IMR-90 (cell line): ENCODE measurements at regions not wholly inside any gene's neighbourhood (a gene's known extent, or its start where the extent isn't known, plus 50 kb on each side); places are given as distances from the start of the nearest gene placed in this dataset.

Experiments
- ATAC-seq: fragments of 200-7000 bp; cut with Tn5 transposase; 2 replicates; pipeline ENCODE4 v1.9.1; 2020; ENCODE audit warnings: low read depth, mild to moderate bottlenecking, moderate library complexity
- BruUV-seq: library from RNA; stranded (reverse); fragments of 400-500 nt; replicated peaks from 2 replicates; lab custom pipeline; 2021; lab: Mats Ljungman, UMichigan
- CTCF ChIA-PET: fragments of 300-600 bp; formaldehyde crosslinking; extraction: SDS; loops from one replicate; lab custom pipeline; 2021; ENCODE audit warnings: antibody characterized with exemption; lab: Yijun Ruan, JAX
- POLR2A ChIA-PET: fragments of 300-600 bp; sonication (Branson Sonifier 250); formaldehyde crosslinking; loops from one replicate; lab custom pipeline; 2022; ENCODE audit warnings: antibody characterized with exemption; ENCODE audit not compliant: unreplicated experiment; lab: Charles Lee
- DNase-seq: peaks from one replicate; pipeline ENCODE4 v3.0.0; 2013
- H2AFZ ChIP-seq: replicated peaks from 2 replicates; pipeline ENCODE3; 2013; ENCODE audit warnings: low read length, mild to moderate bottlenecking; ENCODE audit not compliant: poor library complexity
- H2AK5ac ChIP-seq: 2 replicates; pipeline ENCODE4 v1.6.1; 2013; ENCODE audit warnings: low read depth, low read length, inconsistent platforms
- H2AK9ac ChIP-seq: replicated peaks from 2 replicates; pipeline ENCODE3; 2013; ENCODE audit warnings: mild to moderate bottlenecking, low read depth, low read length, moderate library complexity; ENCODE audit not compliant: poor library complexity
- H2BK120ac ChIP-seq: 2 replicates; pipeline ENCODE4 v1.6.1; 2013; ENCODE audit warnings: low read depth, low read length, inconsistent platforms
- H2BK15ac ChIP-seq: 3 replicates; pipeline ENCODE4 v1.6.1; 2013; ENCODE audit warnings: low read depth, low read length, inconsistent platforms
- H2BK20ac ChIP-seq: 2 replicates; pipeline ENCODE4 v1.6.1; 2013; ENCODE audit warnings: low read depth, mild to moderate bottlenecking, inconsistent platforms, low read length, moderate library complexity
- H2BK5ac ChIP-seq: 2 replicates; pipeline ENCODE4 v1.6.1; 2013; ENCODE audit warnings: mild to moderate bottlenecking, low read depth, low read length, inconsistent platforms; ENCODE audit not compliant: poor library complexity, severe bottlenecking
- H3K14ac ChIP-seq: replicated peaks from 2 replicates; pipeline ENCODE4 v1.6.1; 2013; ENCODE audit warnings: low read depth, low read length, inconsistent platforms
- H3K18ac ChIP-seq: 2 replicates; pipeline ENCODE4 v1.6.1; 2013; ENCODE audit warnings: low read depth, low read length, control low read depth
- H3K23ac ChIP-seq: 2 replicates; pipeline ENCODE4 v1.6.1; 2013; ENCODE audit warnings: low read depth, low read length, inconsistent platforms
- H3K27ac ChIP-seq: 2 replicates; pipeline ENCODE4 v1.5.1; 2013; ENCODE audit warnings: mild to moderate bottlenecking, control low read depth, low read length; ENCODE audit not compliant: insufficient read depth
- H3K27me3 ChIP-seq: 2 replicates; pipeline ENCODE4 v1.6.1; 2013; ENCODE audit warnings: low read length; ENCODE audit not compliant: control insufficient read depth, insufficient read depth
- H3K36me3 ChIP-seq: 2 replicates; pipeline ENCODE4 v1.6.1; 2013; ENCODE audit warnings: low read length, mixed read lengths; ENCODE audit not compliant: control insufficient read depth, insufficient read depth
- H3K4ac ChIP-seq: 2 replicates; pipeline ENCODE4 v1.6.1; 2013; ENCODE audit warnings: low read depth, low read length, inconsistent platforms
- H3K4me1 ChIP-seq: 2 replicates; pipeline ENCODE4 v1.6.1; 2013; ENCODE audit warnings: low read length, mixed read lengths; ENCODE audit not compliant: control insufficient read depth, insufficient read depth
- H3K4me2 ChIP-seq: 2 replicates; pipeline ENCODE4 v1.6.1; 2013; ENCODE audit warnings: low read depth, mild to moderate bottlenecking, control low read depth, low read length, moderate library complexity
- H3K4me3 ChIP-seq: 2 replicates; pipeline ENCODE4 v1.5.1; 2013; ENCODE audit warnings: low read depth, mild to moderate bottlenecking, control low read depth, low read length, moderate library complexity; ENCODE audit not compliant: insufficient read depth
- H3K56ac ChIP-seq: 2 replicates; pipeline ENCODE4 v1.6.1; 2013; ENCODE audit warnings: low read length, inconsistent platforms; ENCODE audit not compliant: insufficient read depth; ENCODE audit errors: extremely low read depth
- H3K79me1 ChIP-seq, 2 experiments: 2 replicates each; pipeline ENCODE4 v1.6.1; 2013; ENCODE audit warnings: low read length in 2 of 2, inconsistent platforms in 1 of 2, low read depth in 1 of 2
- H3K9ac ChIP-seq: 2 replicates; pipeline ENCODE4 v1.6.1; 2013; ENCODE audit warnings: low read depth, low read length, control low read depth
- H3K9me1 ChIP-seq: 2 replicates; pipeline ENCODE4 v1.6.1; 2013; ENCODE audit warnings: low read length, inconsistent platforms; ENCODE audit not compliant: insufficient read depth
- H3K9me3 ChIP-seq: 2 replicates; pipeline ENCODE4 v1.6.1; 2013; ENCODE audit warnings: low read length; ENCODE audit not compliant: control insufficient read depth, insufficient read depth
- H4K20me1 ChIP-seq: 2 replicates; pipeline ENCODE4 v1.6.1; 2013; ENCODE audit warnings: low read length, inconsistent platforms; ENCODE audit not compliant: insufficient read depth
- H4K5ac ChIP-seq: 2 replicates; pipeline ENCODE4 v1.6.1; 2013; ENCODE audit warnings: mild to moderate bottlenecking, low read depth, low read length, control low read depth
- H4K8ac ChIP-seq, 2 experiments: 2 replicates each; pipeline ENCODE4 v1.6.1; 2013; ENCODE audit warnings: low read depth in 2 of 2, low read length in 2 of 2, control low read depth in 1 of 2, inconsistent platforms in 1 of 2
- H4K91ac ChIP-seq: 2 replicates; pipeline ENCODE4 v1.6.1; 2013; ENCODE audit warnings: low read depth, low read length, inconsistent platforms; ENCODE audit not compliant: insufficient read depth
- BHLHE40 ChIP-seq: fragments of 150-350 bp; IDR thresholded peaks from 2 replicates; pipeline ENCODE4 v1.6.1; 2016; ENCODE audit warnings: mild to moderate bottlenecking, low read depth, low read length
- CEBPB ChIP-seq: IDR thresholded peaks from 2 replicates; pipeline ENCODE4 v1.6.1; 2012; ENCODE audit warnings: low read depth, low read length, improper control_type of control experiment
- CHD1 ChIP-seq: IDR thresholded peaks from 2 replicates; pipeline ENCODE4 v1.6.1; 2012; ENCODE audit warnings: low read depth, low read length, improper control_type of control experiment
- FOS ChIP-seq: fragments of 150-350 bp; IDR thresholded peaks from 2 replicates; pipeline ENCODE4 v1.6.1; 2016; ENCODE audit warnings: low read depth, low read length
- MAFK ChIP-seq: IDR thresholded peaks from 2 replicates; pipeline ENCODE4 v1.6.1; 2012; ENCODE audit warnings: low read depth, low read length, improper control_type of control experiment
- MAZ ChIP-seq: IDR thresholded peaks from 2 replicates; pipeline ENCODE4 v1.6.1; 2012; ENCODE audit warnings: low read depth, mild to moderate bottlenecking, low read length, improper control_type of control experiment, moderate library complexity, borderline replicate concordance
- MXI1 ChIP-seq: IDR thresholded peaks from 2 replicates; pipeline ENCODE4 v1.6.1; 2012; ENCODE audit warnings: low read depth, mild to moderate bottlenecking, low read length, moderate library complexity, borderline replicate concordance
- NFE2L2 ChIP-seq: fragments of 150-350 bp; IDR thresholded peaks from 2 replicates; pipeline ENCODE4 v1.6.1; 2016; ENCODE audit warnings: low read depth, mild to moderate bottlenecking, low read length
- POLR2A ChIP-seq: IDR thresholded peaks from 2 replicates; pipeline ENCODE4 v1.6.1; 2012; ENCODE audit warnings: mild to moderate bottlenecking, low read depth, low read length
- RAD21 ChIP-seq: IDR thresholded peaks from 2 replicates; pipeline ENCODE4 v1.6.1; 2012; ENCODE audit warnings: low read length, improper control_type of control experiment
- RCOR1 ChIP-seq: IDR thresholded peaks from 2 replicates; pipeline ENCODE4 v1.6.1; 2012; ENCODE audit warnings: mild to moderate bottlenecking, low read length, improper control_type of control experiment; ENCODE audit not compliant: insufficient replicate concordance
- SMC3 ChIP-seq: fragments of 150-350 bp; IDR thresholded peaks from 2 replicates; pipeline ENCODE4 v1.6.1; 2016; ENCODE audit warnings: low read depth, mild to moderate bottlenecking, antibody characterized with exemption, low read length, moderate library complexity
- USF2 ChIP-seq: fragments of 150-350 bp; IDR thresholded peaks from 2 replicates; pipeline ENCODE4 v1.6.1; 2017; ENCODE audit warnings: mild to moderate bottlenecking, antibody characterized with exemption, low read length, low read depth
- WGBS, 2 experiments: methylation state at CpG; one replicate each; pipeline versions ENCODE4 v1.1.5 to v1.1.7; 2013; ENCODE audit warnings: missing lambda C conversion rate in 2 of 2; ENCODE audit not compliant: insufficient read length in 1 of 2; ENCODE audit errors: extremely low coverage in 2 of 2; 5-methylcytosine and 5-hydroxymethylcytosine counted together
- dilution Hi-C: fragments of 300-500 bp; cut with HindIII; formaldehyde crosslinking; loops from one replicate; pipeline ENCODE4 v1.14.3; 2018; ENCODE audit warnings: low sequenced_read_pairs; ENCODE audit not compliant: unreplicated experiment
- in situ Hi-C: fragments of 300-500 bp; cut with MboI; formaldehyde crosslinking; loops from 3 replicates; pipeline ENCODE4 v1.14.3; 2019; ENCODE audit warnings: low sequenced_read_pairs, inconsistent platforms, mixed read lengths
- intact Hi-C: fragments of 100-400 bp; cut with micrococcal nuclease; formaldehyde crosslinking; loops from 2 replicates; pipeline ENCODE4 v1.10.0; 2022
- TF ChIP-seq, protein P1 (sequence below): conservative IDR thresholded peaks from 2 replicates; pipeline ENCODE4 v1.5.1; 2012; ENCODE audit warnings: mild to moderate bottlenecking, low read depth, low read length, improper control_type of control experiment
- TF ChIP-seq, protein P2 (sequence below): fragments of 150-350 bp; IDR thresholded peaks from 2 replicates; pipeline ENCODE4 v1.6.1; 2016; ENCODE audit warnings: low read depth, mild to moderate bottlenecking, low read length, moderate library complexity, borderline replicate concordance

GRCh38 chr18:30486856-30487255 lies 555.7 kb downstream of the DSC3 start:
- no peak overlapping the region for H3K56ac ChIP-seq
- no peaks in the 10 kb centered on the region for H3K79me1 ChIP-seq
- no peak overlapping the region for H3K14ac ChIP-seq
- H4K5ac ChIP-seq = no peak overlapping the region
- H3K27ac ChIP-seq = no peak overlapping the region
- ChIA-PET POLR2A (no interaction called here), CTCF (no interaction called here)
- dilution Hi-C loops = no loop called here
- no peak overlapping the region for H2BK15ac ChIP-seq
- DNase-seq (no peak), ATAC-seq (no peak)
- no peak overlapping the region for H3K4me2 ChIP-seq
- no peak overlapping the region for H3K18ac ChIP-seq
- H4K91ac ChIP-seq = no peak overlapping the region
- no peaks in the 10 kb centered on the region for H4K20me1 ChIP-seq
- no peaks in the 10 kb centered on the region for H3K4me1 ChIP-seq
- H2BK5ac ChIP-seq = no peak overlapping the region
- H3K4ac ChIP-seq = no peak overlapping the region
- H2BK120ac ChIP-seq = no peak overlapping the region
- no peak overlapping the region for H2AK9ac ChIP-seq
- H3K9me3 ChIP-seq = no peaks in the 10 kb centered on the region
- no peak overlapping the region for H2AK5ac ChIP-seq
- intact Hi-C loops = no loop called here
- in situ Hi-C loops = no loop called here
- no peak overlapping the region for H3K9ac ChIP-seq
- no peaks in the 10 kb centered on the region for H3K9me1 ChIP-seq
- no CpG with 5 or more reads among the region's 1 CpG for WGBS, 2 experiments
- BruUV-seq = no TSS peak
- H3K23ac ChIP-seq = no peak overlapping the region
- H3K27me3 ChIP-seq = no peaks in the 10 kb centered on the region
- H3K4me3 ChIP-seq = no peak overlapping the region
- H3K36me3 ChIP-seq = no peaks in the 10 kb centered on the region
- no peak overlapping the region for H2AFZ ChIP-seq
- TF ChIP-seq, protein P1, sequence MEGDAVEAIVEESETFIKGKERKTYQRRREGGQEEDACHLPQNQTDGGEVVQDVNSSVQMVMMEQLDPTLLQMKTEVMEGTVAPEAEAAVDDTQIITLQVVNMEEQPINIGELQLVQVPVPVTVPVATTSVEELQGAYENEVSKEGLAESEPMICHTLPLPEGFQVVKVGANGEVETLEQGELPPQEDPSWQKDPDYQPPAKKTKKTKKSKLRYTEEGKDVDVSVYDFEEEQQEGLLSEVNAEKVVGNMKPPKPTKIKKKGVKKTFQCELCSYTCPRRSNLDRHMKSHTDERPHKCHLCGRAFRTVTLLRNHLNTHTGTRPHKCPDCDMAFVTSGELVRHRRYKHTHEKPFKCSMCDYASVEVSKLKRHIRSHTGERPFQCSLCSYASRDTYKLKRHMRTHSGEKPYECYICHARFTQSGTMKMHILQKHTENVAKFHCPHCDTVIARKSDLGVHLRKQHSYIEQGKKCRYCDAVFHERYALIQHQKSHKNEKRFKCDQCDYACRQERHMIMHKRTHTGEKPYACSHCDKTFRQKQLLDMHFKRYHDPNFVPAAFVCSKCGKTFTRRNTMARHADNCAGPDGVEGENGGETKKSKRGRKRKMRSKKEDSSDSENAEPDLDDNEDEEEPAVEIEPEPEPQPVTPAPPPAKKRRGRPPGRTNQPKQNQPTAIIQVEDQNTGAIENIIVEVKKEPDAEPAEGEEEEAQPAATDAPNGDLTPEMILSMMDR = no peak
- TF ChIP-seq MAFK (no peak), CEBPB (no peak), MXI1 (no peak), RCOR1 (no peak), MAZ (no peak), RAD21 (no peak), BHLHE40 (no peak), NFE2L2 (no peak), SMC3 (no peak), FOS (no peak), CHD1 (no peak), USF2 (no peak), POLR2A (no peak)
- TF ChIP-seq, protein P2, sequence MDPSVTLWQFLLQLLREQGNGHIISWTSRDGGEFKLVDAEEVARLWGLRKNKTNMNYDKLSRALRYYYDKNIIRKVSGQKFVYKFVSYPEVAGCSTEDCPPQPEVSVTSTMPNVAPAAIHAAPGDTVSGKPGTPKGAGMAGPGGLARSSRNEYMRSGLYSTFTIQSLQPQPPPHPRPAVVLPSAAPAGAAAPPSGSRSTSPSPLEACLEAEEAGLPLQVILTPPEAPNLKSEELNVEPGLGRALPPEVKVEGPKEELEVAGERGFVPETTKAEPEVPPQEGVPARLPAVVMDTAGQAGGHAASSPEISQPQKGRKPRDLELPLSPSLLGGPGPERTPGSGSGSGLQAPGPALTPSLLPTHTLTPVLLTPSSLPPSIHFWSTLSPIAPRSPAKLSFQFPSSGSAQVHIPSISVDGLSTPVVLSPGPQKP = no peak
- H2BK20ac ChIP-seq = no peak overlapping the region
- no peak overlapping the region for H4K8ac ChIP-seq
